NT2/D1 (cell line): ENCODE measurements at regions not wholly inside any gene's neighbourhood (a gene's known extent, or its start where the extent isn't known, plus 50 kb on each side); places are given as distances from the start of the nearest gene placed in this dataset.

Experiments used
- SUZ12 ChIP-seq: IDR thresholded peaks from 2 replicates; pipeline ENCODE4 v1.6.1; 2011; ENCODE audit not compliant: insufficient read length, insufficient read depth; ENCODE audit errors: extremely low read depth
- YY1 ChIP-seq: IDR thresholded peaks from 2 replicates; pipeline ENCODE4 v1.6.1; 2011; ENCODE audit not compliant: insufficient read length, insufficient read depth
- ZNF274 ChIP-seq: IDR thresholded peaks from 2 replicates; pipeline ENCODE4 v1.6.1; 2011; ENCODE audit warnings: mild to moderate bottlenecking, low read depth, low read length

- TF ChIP-seq ZNF274 = no peak
- no peak for TF ChIP-seq YY1
- no peak for TF ChIP-seq SUZ12
Measured at GRCh38 chr18:45387229-45387628, 228.0 kb upstream of the SLC14A2 start.
